HG03066 (cell line): ENCODE measurements at regions not wholly inside any gene's neighbourhood (a gene's known extent, or its start where the extent isn't known, plus 50 kb on each side); places are given as distances from the start of the nearest gene placed in this dataset.
"Not testable (repeated sequence)": the region's sequence is repeated elsewhere in the genome, so short reads cannot be mapped to it uniquely, and the experiment has no call there.

Experiments used
- ATAC-seq: cut with Tn5 transposase; IDR thresholded peaks from one replicate; pipeline ENCODE4 v1.9.1; 2021; ENCODE audit warnings: low read depth; ENCODE audit not compliant: unreplicated experiment

- no peak for ATAC-seq
Measured at GRCh38 chr7:113030489-113030888, 56.1 kb downstream of the GPR85 start.

- ATAC-seq = no peak
Measured at GRCh38 chr7:113026941-113027340, 59.7 kb downstream of the GPR85 start.

GRCh38 chr7:113017144-113017857 lies 69.3 kb downstream of the GPR85 start:
- ATAC-seq = not testable (repeated sequence)

GRCh38 chr7:113015034-113015645 lies 71.5 kb downstream of the GPR85 start:
- no peak for ATAC-seq

- no peak for ATAC-seq
Measured at GRCh38 chr7:113013761-113014449, 72.7 kb downstream of the GPR85 start.

GRCh38 chr7:113012862-113013261 lies 73.8 kb downstream of the GPR85 start:
- not testable (repeated sequence) for ATAC-seq

GRCh38 chr7:113010377-113010776 lies 76.2 kb downstream of the GPR85 start:
- no peak for ATAC-seq

- ATAC-seq = no peak
Measured at GRCh38 chr7:113008755-113009154, 77.9 kb downstream of the GPR85 start.

- no peak for ATAC-seq
Measured at GRCh38 chr7:113004726-113005454, 81.7 kb downstream of the GPR85 start.

- ATAC-seq = peak; percentile 86
Measured at GRCh38 chr7:113000316-113001020, 86.2 kb downstream of the GPR85 start.

- no peak for ATAC-seq
Measured at GRCh38 chr7:112997831-112998230, 88.8 kb downstream of the GPR85 start.

- no peak for ATAC-seq
Measured at GRCh38 chr7:112996331-112996871, 90.2 kb downstream of the GPR85 start.

GRCh38 chr7:112995059-112995824 lies 91.4 kb downstream of the GPR85 start:
- ATAC-seq = no peak

GRCh38 chr7:112994656-112995055 lies 92.0 kb downstream of the GPR85 start:
- ATAC-seq = no peak

GRCh38 chr7:112990624-112991023 lies 96.0 kb downstream of the GPR85 start:
- ATAC-seq = no peak

GRCh38 chr7:112989531-112989930 lies 97.1 kb downstream of the GPR85 start:
- no peak for ATAC-seq

- no peak for ATAC-seq
Measured at GRCh38 chr7:112987171-112987570, 99.5 kb downstream of the GPR85 start.

- no peak for ATAC-seq
Measured at GRCh38 chr7:112986256-112987031, 100.2 kb downstream of the GPR85 start.
